K562 (cell line): ENCODE measurements at regions not wholly inside any gene's neighbourhood (a gene's known extent, or its start where the extent isn't known, plus 50 kb on each side); places are given as distances from the start of the nearest gene placed in this dataset.

Experiments used
- ATAC-seq: fragments of 200-7000 bp; cut with Tn5 transposase; 3 replicates; pipeline ENCODE4 v1.9.1; 2020; ENCODE audit warnings: moderate library complexity
- BruUV-seq: library from RNA; stranded (reverse); fragments of 400-500 nt; replicated peaks from 2 replicates; lab custom pipeline; 2021; lab: Mats Ljungman, UMichigan
- CTCF ChIA-PET: fragments of 300-600 bp; formaldehyde crosslinking; extraction: SDS; loops from one replicate; lab custom pipeline; 2021; ENCODE audit warnings: low intra/inter-chr PET ratio; lab: Yijun Ruan, JAX
- POLR2A ChIA-PET: fragments of 300-600, 350-650 bp; sonication (Branson Sonifier 250); formaldehyde crosslinking; extraction: SDS; loops from one replicate; lab custom pipeline; 2021; ENCODE audit warnings: antibody characterized with exemption, inconsistent platforms; lab: Yijun Ruan, JAX
- DNase-seq, 4 experiments: peaks; one replicate each; pipeline versions ENCODE4 v3.0.0 to v3.0.0-alpha.2; 2011 to 2018; ENCODE audit warnings: low spot score in 3 of 4, mixed read lengths in 3 of 4; ENCODE audit errors: extremely low read depth in 1 of 4
- FAIRE-seq: peaks from 2 replicates; lab custom pipeline; 2011; peaks lifted over from hg19 to GRCh38; lab: Jason Lieb, UNC
- H2AFZ ChIP-seq: 2 replicates; pipeline ENCODE4 v1.6.0; 2011; ENCODE audit warnings: low read depth, low read length, control low read depth, inconsistent platforms
- H3K27ac ChIP-seq: fragments of 200-600 bp; 3 replicates; pipeline ENCODE4 v1.8.0; 2011; ENCODE audit warnings: low read depth, mild to moderate bottlenecking, control low read depth, inconsistent platforms, low read length, moderate library complexity, mixed read lengths; ENCODE audit errors: extremely low read depth
- H3K27me3 ChIP-seq, 2 experiments: fragments of 300-600 bp in 1 of 2; 2 replicates in 1 of 2; 3 replicates in 1 of 2; pipeline versions ENCODE4 v1.6.0 to v1.8.0; 2011; ENCODE audit warnings: inconsistent platforms in 2 of 2, low read length in 2 of 2, mild to moderate bottlenecking in 1 of 2, mixed read lengths in 1 of 2, moderate library complexity in 1 of 2; ENCODE audit not compliant: control insufficient read depth in 2 of 2, insufficient read depth in 2 of 2
- H3K36me3 ChIP-seq: fragments of 300-600 bp; 3 replicates; pipeline ENCODE4 v1.8.0; 2011; ENCODE audit warnings: mild to moderate bottlenecking, low read length, inconsistent platforms; ENCODE audit not compliant: control insufficient read depth, insufficient read depth
- H3K4me1 ChIP-seq, 2 experiments: fragments of 200-600 bp in 1 of 2; replicated peaks in 1 of 2; 2 replicates in 1 of 2; 3 replicates in 1 of 2; pipeline versions ENCODE4 v1.5.1 to v1.8.0; 2011; ENCODE audit warnings: inconsistent platforms in 2 of 2, low read length in 2 of 2, mild to moderate bottlenecking in 1 of 2, mixed read lengths in 1 of 2, moderate library complexity in 1 of 2; ENCODE audit not compliant: control insufficient read depth in 2 of 2, insufficient read depth in 2 of 2
- H3K4me2 ChIP-seq: 2 replicates; pipeline ENCODE4 v1.6.1; 2011; ENCODE audit warnings: low read length, control low read depth, inconsistent platforms, mixed read lengths; ENCODE audit not compliant: insufficient read depth
- H3K4me3 ChIP-seq: fragments of 200-600 bp; sonication (generic), shearing (Covaris generic); 2 replicates; pipeline ENCODE4 v1.5.1; 2016; ENCODE audit warnings: control low read depth, inconsistent platforms
- H3K79me2 ChIP-seq: fragments of 200-600 bp; 3 replicates; pipeline ENCODE4 v1.8.0; 2011; ENCODE audit warnings: low read length, inconsistent platforms; ENCODE audit not compliant: control insufficient read depth, insufficient read depth
- H3K9ac ChIP-seq, 2 experiments: 2 replicates each; pipeline versions ENCODE4 v1.6.0 to v1.6.1; 2011; ENCODE audit warnings: low read depth in 2 of 2, low read length in 2 of 2, control low read depth in 1 of 2, inconsistent platforms in 1 of 2, mild to moderate bottlenecking in 1 of 2, mixed read lengths in 1 of 2; ENCODE audit not compliant: insufficient read depth in 1 of 2
- H3K9me1 ChIP-seq: one replicate; pipeline ENCODE4 v1.6.0; 2011; ENCODE audit warnings: inconsistent platforms, mild to moderate bottlenecking, low read length, moderate library complexity; ENCODE audit not compliant: control insufficient read depth, insufficient read depth
- H3K9me3 ChIP-seq: replicated peaks from 2 replicates; pipeline ENCODE4 v1.5.1; 2011; ENCODE audit warnings: low read depth, low read length, inconsistent platforms; ENCODE audit not compliant: control insufficient read depth, insufficient read depth
- H4K20me1 ChIP-seq: replicated peaks from 2 replicates; pipeline ENCODE4 v1.6.1; 2011; ENCODE audit warnings: low read length, inconsistent platforms, mixed read lengths; ENCODE audit not compliant: control insufficient read depth, insufficient read depth
- FOS ChIP-seq: IDR thresholded peaks from 3 replicates; pipeline ENCODE4 v1.6.1; 2011; ENCODE audit not compliant: insufficient read length; ENCODE audit errors: extremely low read depth
- HMG20A ChIP-seq: fragments of 450-650 bp; formaldehyde crosslinking; conservative IDR thresholded peaks from 2 replicates; pipeline ENCODE4 v1.4.0; 2020; ENCODE audit warnings: mild to moderate bottlenecking, mixed read lengths
- SIN3A ChIP-seq, 2 experiments: fragments of 150-350 bp in 1 of 2; IDR thresholded peaks; 2 replicates each; pipeline ENCODE4 v1.6.1; 2011 to 2016; ENCODE audit warnings: borderline replicate concordance in 2 of 2, low read depth in 2 of 2, low read length in 2 of 2, mild to moderate bottlenecking in 2 of 2, moderate library complexity in 2 of 2; ENCODE audit not compliant: control insufficient read depth in 1 of 2
- SMARCE1 ChIP-seq: fragments of 450-650 bp; IDR thresholded peaks from 2 replicates; pipeline ENCODE4 v1.7.1; 2016; ENCODE audit warnings: mild to moderate bottlenecking
- SREBF2 ChIP-seq: sonication (generic); formaldehyde crosslinking; IDR thresholded peaks from 2 replicates; pipeline ENCODE4 v1.4.0; 2020; ENCODE audit warnings: mild to moderate bottlenecking, missing genetic modification reagents
- ZNF3 ChIP-seq: fragments of 250-450 bp; sonication (Bioruptor Pico); IDR thresholded peaks from 2 replicates; pipeline ENCODE4 v1.5.0; 2021; ENCODE audit warnings: mild to moderate bottlenecking, moderate library complexity
- WGBS: fragments of 100-300 bp; shearing (Covaris generic); methylation state at CpG from one replicate; pipeline ENCODE4 v1.1.6; 2016; ENCODE audit warnings: low coverage, mixed read lengths; ENCODE audit not compliant: insufficient coverage; ENCODE audit errors: missing lambda C conversion rate; 5-methylcytosine and 5-hydroxymethylcytosine counted together
- in situ Hi-C: fragments of 300-500 bp; cut with MboI; formaldehyde crosslinking; loops from 4 replicates; pipeline ENCODE4 v1.15.0; 2018; ENCODE audit warnings: inconsistent platforms, mixed read lengths
- intact Hi-C: fragments of 100-400 bp; cut with micrococcal nuclease; formaldehyde crosslinking; loops from 2 replicates; pipeline ENCODE4 v1.14.2; 2022
- TF ChIP-seq, protein P1 (sequence below): fragments of 250-450 bp; sonication (Bioruptor Pico); IDR thresholded peaks from 2 replicates; pipeline ENCODE4 v1.5.0; 2020; ENCODE audit warnings: mild to moderate bottlenecking
- TF ChIP-seq, protein P2 (sequence below): IDR thresholded peaks from 3 replicates; pipeline ENCODE4 v1.6.1; 2011; ENCODE audit warnings: borderline replicate concordance, mild to moderate bottlenecking; ENCODE audit not compliant: insufficient read length, insufficient read depth
- TF ChIP-seq, protein P3 (sequence below), 3 experiments: fragments of 200-800 bp in 1 of 3; fragments of 250-450 bp in 1 of 3; fragments of 450-650 bp in 1 of 3; sonication (Bioruptor Pico) in 1 of 3; sonication (Bioruptor generic) in 1 of 3; formaldehyde crosslinking in 1 of 3; IDR thresholded peaks; 2 replicates each; pipeline versions ENCODE4 v1.6.1 to v1.8.0; 2016 to 2022; ENCODE audit warnings: mild to moderate bottlenecking in 2 of 3, missing genetic modification characterization in 2 of 3, missing compliant biosample characterization in 1 of 3, moderate library complexity in 1 of 3

DNA sequence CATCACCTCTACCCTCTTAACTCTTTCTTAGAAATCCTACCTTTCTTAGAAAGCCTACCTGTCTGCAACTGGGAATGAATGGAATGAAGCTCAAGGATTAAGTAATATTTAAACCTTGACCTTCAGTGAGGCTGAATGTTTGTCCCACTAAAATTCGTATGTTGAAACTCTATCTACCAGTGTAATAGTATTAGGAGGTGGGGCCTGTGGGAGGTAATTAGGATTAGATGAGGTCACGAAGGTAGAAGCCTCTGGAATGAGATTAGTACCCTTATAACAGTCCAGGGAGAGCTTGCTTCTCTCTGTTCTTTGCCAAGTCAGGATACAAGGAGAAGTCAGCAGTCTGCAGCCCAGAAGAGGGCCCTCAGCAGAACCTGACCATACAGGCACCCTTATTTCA is 158.0 kb downstream of the TENT5A start:
- POLR2A ChIA-PET = no interaction called here
- CTCF ChIA-PET = no interaction called here
- in situ Hi-C loops = no loop called here
- Histone ChIP-seq H3K4me2 (no peak overlapping the region), H3K4me1 (no peaks in the 10 kb centered on the region), H3K4me3 (no peak overlapping the region), H3K36me3 (no peaks in the 10 kb centered on the region), H3K9me1 (no peaks in the 10 kb centered on the region), H3K27me3 (no peaks in the 10 kb centered on the region), H4K20me1 (no peaks in the 10 kb centered on the region), H3K27ac (no peak overlapping the region), H3K9ac (no peak overlapping the region), H3K9me3 (no peaks in the 10 kb centered on the region), H2AFZ (no peak overlapping the region)
- BruUV-seq = no TSS peak
- no peak for FAIRE-seq
- ATAC-seq = no peak
- DNase-seq = no peak
- intact Hi-C loops = no loop called here
- TF ChIP-seq, protein P1, sequence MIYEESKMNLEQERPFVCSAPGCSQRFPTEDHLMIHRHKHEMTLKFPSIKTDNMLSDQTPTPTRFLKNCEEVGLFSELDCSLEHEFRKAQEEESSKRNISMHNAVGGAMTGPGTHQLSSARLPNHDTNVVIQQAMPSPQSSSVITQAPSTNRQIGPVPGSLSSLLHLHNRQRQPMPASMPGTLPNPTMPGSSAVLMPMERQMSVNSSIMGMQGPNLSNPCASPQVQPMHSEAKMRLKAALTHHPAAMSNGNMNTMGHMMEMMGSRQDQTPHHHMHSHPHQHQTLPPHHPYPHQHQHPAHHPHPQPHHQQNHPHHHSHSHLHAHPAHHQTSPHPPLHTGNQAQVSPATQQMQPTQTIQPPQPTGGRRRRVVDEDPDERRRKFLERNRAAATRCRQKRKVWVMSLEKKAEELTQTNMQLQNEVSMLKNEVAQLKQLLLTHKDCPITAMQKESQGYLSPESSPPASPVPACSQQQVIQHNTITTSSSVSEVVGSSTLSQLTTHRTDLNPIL (CRISPR knock-in tag) = no peak
- TF ChIP-seq, protein P2, sequence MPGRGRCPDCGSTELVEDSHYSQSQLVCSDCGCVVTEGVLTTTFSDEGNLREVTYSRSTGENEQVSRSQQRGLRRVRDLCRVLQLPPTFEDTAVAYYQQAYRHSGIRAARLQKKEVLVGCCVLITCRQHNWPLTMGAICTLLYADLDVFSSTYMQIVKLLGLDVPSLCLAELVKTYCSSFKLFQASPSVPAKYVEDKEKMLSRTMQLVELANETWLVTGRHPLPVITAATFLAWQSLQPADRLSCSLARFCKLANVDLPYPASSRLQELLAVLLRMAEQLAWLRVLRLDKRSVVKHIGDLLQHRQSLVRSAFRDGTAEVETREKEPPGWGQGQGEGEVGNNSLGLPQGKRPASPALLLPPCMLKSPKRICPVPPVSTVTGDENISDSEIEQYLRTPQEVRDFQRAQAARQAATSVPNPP = no peak
- TF ChIP-seq HMG20A (CRISPR knock-in tag) = no peak
- TF ChIP-seq, protein P3, sequence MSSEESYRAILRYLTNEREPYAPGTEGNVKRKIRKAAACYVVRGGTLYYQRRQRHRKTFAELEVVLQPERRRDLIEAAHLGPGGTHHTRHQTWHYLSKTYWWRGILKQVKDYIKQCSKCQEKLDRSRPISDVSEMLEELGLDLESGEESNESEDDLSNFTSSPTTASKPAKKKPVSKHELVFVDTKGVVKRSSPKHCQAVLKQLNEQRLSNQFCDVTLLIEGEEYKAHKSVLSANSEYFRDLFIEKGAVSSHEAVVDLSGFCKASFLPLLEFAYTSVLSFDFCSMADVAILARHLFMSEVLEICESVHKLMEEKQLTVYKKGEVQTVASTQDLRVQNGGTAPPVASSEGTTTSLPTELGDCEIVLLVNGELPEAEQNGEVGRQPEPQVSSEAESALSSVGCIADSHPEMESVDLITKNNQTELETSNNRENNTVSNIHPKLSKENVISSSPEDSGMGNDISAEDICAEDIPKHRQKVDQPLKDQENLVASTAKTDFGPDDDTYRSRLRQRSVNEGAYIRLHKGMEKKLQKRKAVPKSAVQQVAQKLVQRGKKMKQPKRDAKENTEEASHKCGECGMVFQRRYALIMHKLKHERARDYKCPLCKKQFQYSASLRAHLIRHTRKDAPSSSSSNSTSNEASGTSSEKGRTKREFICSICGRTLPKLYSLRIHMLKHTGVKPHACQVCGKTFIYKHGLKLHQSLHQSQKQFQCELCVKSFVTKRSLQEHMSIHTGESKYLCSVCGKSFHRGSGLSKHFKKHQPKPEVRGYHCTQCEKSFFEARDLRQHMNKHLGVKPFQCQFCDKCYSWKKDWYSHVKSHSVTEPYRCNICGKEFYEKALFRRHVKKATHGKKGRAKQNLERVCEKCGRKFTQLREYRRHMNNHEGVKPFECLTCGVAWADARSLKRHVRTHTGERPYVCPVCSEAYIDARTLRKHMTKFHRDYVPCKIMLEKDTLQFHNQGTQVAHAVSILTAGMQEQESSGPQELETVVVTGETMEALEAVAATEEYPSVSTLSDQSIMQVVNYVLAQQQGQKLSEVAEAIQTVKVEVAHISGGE (CRISPR knock-in tag; IDR thresholded peaks at IDR 0.05) = no peak
- TF ChIP-seq SREBF2 (CRISPR knock-in tag) = no peak
- TF ChIP-seq SIN3A (IDR thresholded peaks at IDR 0.05; ENCODE audit: borderline replicate concordance in 2 of 2, control insufficient read depth in 1 of 2, low read depth in 2 of 2, low read length in 2 of 2) = no peak
- no peak for TF ChIP-seq FOS
- TF ChIP-seq SMARCE1 = no peak
- TF ChIP-seq ZNF3 (CRISPR knock-in tag) = no peak
- TF ChIP-seq, all 486 proteins: peak for 0
- no peaks in the 10 kb centered on the region for H3K79me2 ChIP-seq
- WGBS = 0% methylated on average over 2 of the region's 2 CpGs
